Mesendoderm (in vitro differentiated cells): ENCODE measurements at regions not wholly inside any gene's neighbourhood (a gene's known extent, or its start where the extent isn't known, plus 50 kb on each side); places are given as distances from the start of the nearest gene placed in this dataset.
A peak's percentile ranks its signal among the peaks of the same experiment; 100 is the strongest.

ENCODE experiments used
- DNase-seq: peaks from one replicate; pipeline ENCODE4 v3.0.0; 2013
- H2AK5ac ChIP-seq: 2 replicates; pipeline ENCODE4 v1.6.1; 2013; ENCODE audit warnings: low read length, inconsistent platforms
- H2BK120ac ChIP-seq: 2 replicates; pipeline ENCODE4 v1.6.1; 2013; ENCODE audit warnings: low read depth, mild to moderate bottlenecking, low read length, moderate library complexity, mixed read lengths
- H2BK15ac ChIP-seq: replicated peaks from 2 replicates; pipeline ENCODE4 v1.6.1; 2013; ENCODE audit warnings: low read depth, mild to moderate bottlenecking, moderate library complexity
- H2BK5ac ChIP-seq: 2 replicates; pipeline ENCODE4 v1.6.1; 2013; ENCODE audit warnings: low read length, inconsistent platforms
- H3K18ac ChIP-seq: 2 replicates; pipeline ENCODE4 v1.6.1; 2013; ENCODE audit warnings: mild to moderate bottlenecking, low read length, mixed read lengths
- H3K23ac ChIP-seq: one replicate; pipeline ENCODE4 v1.6.1; 2013; ENCODE audit warnings: low read length
- H3K27ac ChIP-seq: 2 replicates; pipeline ENCODE4 v1.5.1; 2013; ENCODE audit warnings: low read depth, mild to moderate bottlenecking, inconsistent platforms, low read length, moderate library complexity
- H3K27me3 ChIP-seq: 2 replicates; pipeline ENCODE4 v1.6.1; 2013; ENCODE audit warnings: low read length, control low read depth, mild to moderate bottlenecking, inconsistent platforms; ENCODE audit not compliant: insufficient read depth, poor library complexity
- H3K36me3 ChIP-seq: 2 replicates; pipeline ENCODE4 v1.6.1; 2013; ENCODE audit warnings: low read length, inconsistent platforms; ENCODE audit not compliant: control insufficient read depth, insufficient read depth
- H3K4ac ChIP-seq: one replicate; pipeline ENCODE4 v1.6.1; 2013; ENCODE audit warnings: low read depth, mild to moderate bottlenecking, low read length, moderate library complexity
- H3K4me1 ChIP-seq: 2 replicates; pipeline ENCODE4 v1.6.1; 2013; ENCODE audit warnings: low read depth, low read length, inconsistent platforms; ENCODE audit not compliant: control insufficient read depth
- H3K4me2 ChIP-seq: 2 replicates; pipeline ENCODE4 v1.6.1; 2013; ENCODE audit warnings: low read length
- H3K4me3 ChIP-seq: 2 replicates; pipeline ENCODE4 v1.5.1; 2013; ENCODE audit warnings: mild to moderate bottlenecking, low read length
- H3K56ac ChIP-seq: one replicate; pipeline ENCODE4 v1.6.1; 2013; ENCODE audit warnings: low read length
- H3K79me1 ChIP-seq: 2 replicates; pipeline ENCODE4 v1.6.1; 2013; ENCODE audit warnings: low read length, inconsistent platforms
- H3K79me2 ChIP-seq: 2 replicates; pipeline ENCODE4 v1.6.1; 2013; ENCODE audit warnings: mild to moderate bottlenecking, low read length; ENCODE audit not compliant: control insufficient read depth, insufficient read depth
- H3K9ac ChIP-seq: 2 replicates; pipeline ENCODE4 v1.6.1; 2013; ENCODE audit warnings: low read length, inconsistent platforms
- H4K5ac ChIP-seq: one replicate; pipeline ENCODE4 v1.6.1; 2013; ENCODE audit warnings: low read length
- H4K8ac ChIP-seq: one replicate; pipeline ENCODE4 v1.6.1; 2013; ENCODE audit warnings: low read depth, mild to moderate bottlenecking, control low read depth, low read length, moderate library complexity
- WGBS: extraction: QIAGEN DNeasy Blood & Tissue Kit; methylation state at CpG from one replicate; pipeline ENCODE4 v1.1.7; 2013; ENCODE audit warnings: low lambda C conversion rate, missing lambda C conversion rate; ENCODE audit not compliant: insufficient coverage; ENCODE audit errors: extremely low coverage; 5-methylcytosine and 5-hydroxymethylcytosine counted together

DNA sequence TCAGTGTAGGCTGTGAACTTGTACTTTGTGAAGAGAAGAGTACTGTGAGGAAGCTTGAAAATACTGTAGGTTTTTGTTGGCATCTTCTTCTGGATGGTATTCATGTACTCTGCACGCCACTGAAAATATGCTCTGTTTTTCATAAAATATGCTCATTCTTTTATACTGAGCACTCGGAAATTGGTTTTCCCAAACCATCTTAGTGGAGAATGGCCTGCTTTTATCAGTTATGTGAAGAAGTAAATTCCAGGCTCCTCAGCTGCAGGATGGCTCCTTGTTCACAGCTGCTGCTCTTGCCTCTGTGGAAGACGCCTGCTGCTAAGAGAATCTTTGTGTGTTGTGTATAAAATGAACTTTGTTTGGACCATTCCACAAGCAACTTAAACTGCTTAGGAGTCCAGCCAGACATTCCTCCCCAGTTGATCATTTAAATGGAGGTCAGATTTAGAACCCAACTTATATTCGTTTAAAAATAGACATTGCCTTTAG, 443.5 kb upstream of the RGS6 start:
- Histone ChIP-seq H3K4me1 (no peaks in the 10 kb centered on the region), H3K18ac (no peak overlapping the region), H2BK15ac (no peak overlapping the region), H4K5ac (no peak overlapping the region), H3K79me2 (peaks cover 8% of the 10 kb centered on the region), H3K23ac (no peak overlapping the region), H2AK5ac (no peak overlapping the region), H2BK5ac (no peak overlapping the region), H3K36me3 (no peaks in the 10 kb centered on the region), H3K9ac (no peak overlapping the region), H4K8ac (no peak overlapping the region), H3K27me3 (no peaks in the 10 kb centered on the region), H3K4ac (no peak overlapping the region), H3K27ac (no peak overlapping the region), H3K4me3 (no peak overlapping the region), H2BK120ac (no peak overlapping the region), H3K56ac (no peak overlapping the region), H3K4me2 (no peak overlapping the region), H3K79me1 (peaks cover 6% of the 10 kb centered on the region)
- no peak for DNase-seq
- WGBS = no CpG with 5 or more reads among the region's 4 CpGs

DNA sequence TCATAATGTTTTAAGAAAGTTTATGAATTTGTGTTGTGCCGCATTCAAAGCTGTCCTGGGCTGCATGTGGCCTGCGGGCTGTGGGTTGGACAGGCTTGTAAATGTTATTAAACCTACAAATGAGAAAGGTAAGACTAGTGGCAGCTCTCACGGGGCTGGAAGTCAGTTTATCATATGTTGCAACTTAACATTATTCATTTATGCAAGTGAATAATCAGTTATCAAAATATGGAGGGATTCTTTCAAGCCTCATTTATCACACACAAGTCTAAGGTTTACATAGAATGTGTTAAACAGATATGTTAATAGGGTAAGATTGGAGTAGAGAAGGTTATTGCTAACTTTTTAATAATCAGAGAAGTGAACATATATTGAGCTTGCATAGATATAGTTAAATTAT, 442.5 kb upstream of the RGS6 start:
- Histone ChIP-seq H4K5ac (no peak overlapping the region), H2AK5ac (no peak overlapping the region), H3K79me2 (peaks cover 12% of the 10 kb centered on the region), H3K27ac (no peak overlapping the region), H3K4me1 (no peaks in the 10 kb centered on the region), H4K8ac (no peak overlapping the region), H3K56ac (no peak overlapping the region), H2BK5ac (no peak overlapping the region), H3K4me3 (no peak overlapping the region), H3K4ac (no peak overlapping the region), H3K79me1 (peaks cover 6% of the 10 kb centered on the region), H2BK120ac (no peak overlapping the region), H3K9ac (no peak overlapping the region), H3K36me3 (no peaks in the 10 kb centered on the region), H3K4me2 (no peak overlapping the region), H2BK15ac (no peak overlapping the region), H3K23ac (no peak overlapping the region), H3K18ac (no peak overlapping the region), H3K27me3 (no peaks in the 10 kb centered on the region)
- no CpG with 5 or more reads among the region's 3 CpGs for WGBS
- DNase-seq = no peak

DNA sequence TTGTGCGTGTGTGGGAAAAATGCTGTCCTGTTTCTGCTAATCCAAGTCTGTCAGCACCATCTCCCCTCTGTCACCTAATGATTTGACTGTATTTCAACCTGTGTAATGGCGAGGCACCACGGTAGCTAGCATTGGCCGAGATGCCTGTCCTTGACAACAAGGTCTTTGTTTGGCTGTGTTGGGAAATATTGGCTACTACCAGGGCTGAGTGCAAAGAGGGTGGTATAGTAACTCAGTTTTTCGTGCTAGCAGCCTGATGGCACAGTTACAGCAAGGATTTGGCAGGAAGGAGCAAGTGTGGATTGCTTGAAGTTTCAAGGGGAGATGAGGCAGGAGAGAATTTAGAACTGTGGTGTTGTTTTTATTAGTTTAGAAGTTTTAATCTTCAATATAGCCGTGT, 440.3 kb upstream of the RGS6 start:
- Histone ChIP-seq H3K4me3 (no peak overlapping the region), H3K36me3 (no peaks in the 10 kb centered on the region), H3K4me2 (no peak overlapping the region), H3K4ac (no peak overlapping the region), H3K79me2 (peaks cover 12% of the 10 kb centered on the region), H4K8ac (no peak overlapping the region), H2BK15ac (no peak overlapping the region), H2AK5ac (no peak overlapping the region), H2BK120ac (no peak overlapping the region), H3K18ac (no peak overlapping the region), H3K79me1 (peaks cover 6% of the 10 kb centered on the region), H3K27me3 (no peaks in the 10 kb centered on the region), H3K4me1 (no peaks in the 10 kb centered on the region), H3K56ac (no peak overlapping the region), H3K23ac (no peak overlapping the region), H4K5ac (no peak overlapping the region), H2BK5ac (no peak overlapping the region), H3K27ac (no peak overlapping the region), H3K9ac (no peak overlapping the region)
- peak; percentile 14 for DNase-seq
- no CpG with 5 or more reads among the region's 6 CpGs for WGBS

DNA sequence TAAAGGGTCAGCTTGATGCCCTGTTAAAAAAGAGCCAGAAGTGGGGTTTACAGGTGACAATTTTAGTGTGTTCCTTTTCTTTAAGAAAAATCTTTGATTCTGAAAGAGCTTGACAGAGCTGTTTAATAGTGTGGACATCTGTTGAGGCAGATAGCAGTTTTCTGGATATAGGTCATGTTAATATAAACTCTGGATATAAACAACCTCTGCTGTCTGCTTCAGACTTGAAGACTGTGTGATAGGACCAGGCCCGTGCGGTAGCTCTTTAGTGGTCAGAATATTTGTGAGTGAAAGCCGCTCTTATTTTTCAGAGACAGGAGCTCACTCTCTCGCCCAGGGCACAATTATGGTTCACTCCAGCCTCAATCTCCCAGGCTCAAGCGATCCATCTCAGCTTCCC, 439.9 kb upstream of the RGS6 start:
- Histone ChIP-seq H3K79me2 (peaks cover 9% of the 10 kb centered on the region), H3K4me3 (no peak overlapping the region), H2BK15ac (no peak overlapping the region), H3K79me1 (peaks cover 3% of the 10 kb centered on the region), H4K8ac (no peak overlapping the region), H4K5ac (no peak overlapping the region), H3K27ac (no peak overlapping the region), H3K56ac (no peak overlapping the region), H2BK5ac (no peak overlapping the region), H2AK5ac (no peak overlapping the region), H3K4me1 (no peaks in the 10 kb centered on the region), H3K4me2 (no peak overlapping the region), H3K27me3 (no peaks in the 10 kb centered on the region), H2BK120ac (no peak overlapping the region), H3K9ac (no peak overlapping the region), H3K18ac (peak overlapping the region; percentile 39), H3K4ac (no peak overlapping the region), H3K23ac (no peak overlapping the region), H3K36me3 (no peaks in the 10 kb centered on the region)
- WGBS = no CpG with 5 or more reads among the region's 5 CpGs
- no peak for DNase-seq

DNA sequence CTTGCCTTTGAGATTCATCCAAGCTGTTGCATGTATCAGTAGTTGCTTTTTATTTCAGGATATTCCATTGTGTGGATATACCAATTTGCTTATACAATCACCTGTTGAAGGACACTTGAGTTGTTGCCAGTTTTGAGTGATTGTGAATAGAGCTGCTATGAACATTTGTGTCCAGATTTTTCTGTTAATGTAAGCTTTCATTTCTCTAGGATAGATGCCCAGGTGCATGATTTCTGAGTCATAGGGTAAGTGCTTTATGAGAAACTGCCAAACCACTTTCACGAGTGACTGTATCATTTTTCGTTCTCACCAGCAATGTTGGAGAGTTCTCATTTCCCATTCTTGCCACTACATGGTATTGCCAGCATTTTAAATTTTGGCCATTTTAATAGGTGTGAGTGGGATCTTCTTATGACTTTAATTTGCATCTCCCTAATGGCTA, 434.6 kb upstream of the RGS6 start:
- WGBS = no CpG with 5 or more reads among the region's 2 CpGs
- Histone ChIP-seq H3K79me2 (peaks cover 4% of the 10 kb centered on the region), H3K27ac (no peak overlapping the region), H3K4ac (no peak overlapping the region), H4K5ac (no peak overlapping the region), H2BK5ac (no peak overlapping the region), H2AK5ac (no peak overlapping the region), H3K56ac (no peak overlapping the region), H3K18ac (no peak overlapping the region), H3K27me3 (no peaks in the 10 kb centered on the region), H3K4me3 (no peak overlapping the region), H3K79me1 (no peaks in the 10 kb centered on the region), H3K23ac (no peak overlapping the region), H4K8ac (no peak overlapping the region), H2BK15ac (no peak overlapping the region), H2BK120ac (no peak overlapping the region), H3K9ac (no peak overlapping the region), H3K36me3 (no peaks in the 10 kb centered on the region), H3K4me2 (no peak overlapping the region), H3K4me1 (no peaks in the 10 kb centered on the region)
- no peak for DNase-seq

DNA sequence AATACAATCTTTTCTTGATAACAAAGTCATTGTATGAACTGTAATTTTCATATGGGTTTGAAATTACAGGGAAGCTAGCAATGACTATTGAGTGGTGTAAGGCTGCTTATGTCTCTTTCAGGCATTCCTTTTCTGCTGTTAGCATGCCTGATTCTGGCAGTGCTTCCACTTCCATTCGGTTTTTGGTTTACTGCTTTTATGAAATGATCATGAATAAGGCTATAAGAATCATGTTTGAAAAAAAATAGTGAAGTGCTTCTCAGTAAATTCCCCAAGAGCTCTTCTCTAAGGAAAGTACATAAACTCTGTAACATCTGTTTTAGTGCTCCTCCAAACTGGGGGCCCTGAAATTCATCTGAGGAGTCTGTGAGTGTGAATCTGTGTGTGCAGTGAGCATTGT, 434.0 kb upstream of the RGS6 start:
- Histone ChIP-seq H2BK120ac (no peak overlapping the region), H3K4me3 (no peak overlapping the region)
- no peak for DNase-seq

More for the DNA sequence above, 434.0 kb upstream of the RGS6 start:
- H3K27me3 ChIP-seq = no peaks in the 10 kb centered on the region
- no peak overlapping the region for H4K5ac ChIP-seq
- H3K9ac ChIP-seq = no peak overlapping the region
- no peak overlapping the region for H3K56ac ChIP-seq
- peaks cover 4% of the 10 kb centered on the region for H3K79me2 ChIP-seq
- H3K4ac ChIP-seq = no peak overlapping the region
- H3K79me1 ChIP-seq = no peaks in the 10 kb centered on the region
- H3K23ac ChIP-seq = no peak overlapping the region
- no peak overlapping the region for H3K27ac ChIP-seq
- WGBS = no CpG with 5 or more reads among the region's 1 CpG
- H3K36me3 ChIP-seq = no peaks in the 10 kb centered on the region
- H2BK15ac ChIP-seq = no peak overlapping the region
- H3K4me1 ChIP-seq = no peaks in the 10 kb centered on the region
- H4K8ac ChIP-seq = no peak overlapping the region
- H2BK5ac ChIP-seq = no peak overlapping the region
- no peak overlapping the region for H3K4me2 ChIP-seq
- no peak overlapping the region for H2AK5ac ChIP-seq
- no peak overlapping the region for H3K18ac ChIP-seq
